GM19043 (cell line): ENCODE measurements at regions not wholly inside any gene's neighbourhood (a gene's known extent, or its start where the extent isn't known, plus 50 kb on each side); places are given as distances from the start of the nearest gene placed in this dataset.
A peak's percentile ranks its signal among the peaks of the same experiment; 100 is the strongest.

Experiments
- ATAC-seq: cut with Tn5 transposase; IDR thresholded peaks from one replicate; pipeline ENCODE4 v1.9.1; 2021; ENCODE audit warnings: low read depth; ENCODE audit not compliant: unreplicated experiment

DNA sequence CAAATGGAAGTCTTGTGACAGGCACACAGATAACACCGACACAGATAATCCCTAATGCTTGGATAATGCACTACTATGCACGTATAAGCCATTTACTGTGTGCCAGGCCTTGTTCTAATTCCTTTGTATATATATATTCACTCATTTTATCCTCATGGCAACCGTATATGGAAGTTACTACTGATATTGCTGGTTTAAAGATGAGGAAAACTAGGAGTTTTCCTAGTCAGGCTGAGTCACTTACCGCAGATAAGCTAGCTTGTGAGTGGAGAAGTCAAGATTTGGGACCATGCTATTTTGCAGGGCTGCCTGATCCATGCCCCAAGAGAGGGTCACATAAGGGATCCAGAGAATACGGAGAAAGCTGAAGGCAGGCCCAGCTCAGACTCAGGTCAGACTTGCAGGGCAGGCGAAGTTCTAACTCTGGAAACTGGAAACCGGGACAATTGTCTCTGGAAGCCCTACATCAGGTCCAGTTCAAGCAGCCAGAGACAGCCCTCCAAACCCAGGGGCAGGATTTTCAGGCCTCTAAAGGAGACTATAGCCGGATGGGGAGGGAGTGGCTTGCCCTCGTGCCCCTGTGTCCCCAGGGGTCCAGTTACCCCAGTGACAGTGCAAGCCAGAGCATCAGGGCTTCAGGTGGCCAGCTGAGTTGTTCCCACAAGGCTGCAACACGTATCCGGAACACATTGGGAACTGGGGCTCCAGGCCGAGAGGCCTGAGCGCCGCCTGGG is 534.8 kb downstream of the INSC start:
- peak; percentile 13 for ATAC-seq

DNA sequence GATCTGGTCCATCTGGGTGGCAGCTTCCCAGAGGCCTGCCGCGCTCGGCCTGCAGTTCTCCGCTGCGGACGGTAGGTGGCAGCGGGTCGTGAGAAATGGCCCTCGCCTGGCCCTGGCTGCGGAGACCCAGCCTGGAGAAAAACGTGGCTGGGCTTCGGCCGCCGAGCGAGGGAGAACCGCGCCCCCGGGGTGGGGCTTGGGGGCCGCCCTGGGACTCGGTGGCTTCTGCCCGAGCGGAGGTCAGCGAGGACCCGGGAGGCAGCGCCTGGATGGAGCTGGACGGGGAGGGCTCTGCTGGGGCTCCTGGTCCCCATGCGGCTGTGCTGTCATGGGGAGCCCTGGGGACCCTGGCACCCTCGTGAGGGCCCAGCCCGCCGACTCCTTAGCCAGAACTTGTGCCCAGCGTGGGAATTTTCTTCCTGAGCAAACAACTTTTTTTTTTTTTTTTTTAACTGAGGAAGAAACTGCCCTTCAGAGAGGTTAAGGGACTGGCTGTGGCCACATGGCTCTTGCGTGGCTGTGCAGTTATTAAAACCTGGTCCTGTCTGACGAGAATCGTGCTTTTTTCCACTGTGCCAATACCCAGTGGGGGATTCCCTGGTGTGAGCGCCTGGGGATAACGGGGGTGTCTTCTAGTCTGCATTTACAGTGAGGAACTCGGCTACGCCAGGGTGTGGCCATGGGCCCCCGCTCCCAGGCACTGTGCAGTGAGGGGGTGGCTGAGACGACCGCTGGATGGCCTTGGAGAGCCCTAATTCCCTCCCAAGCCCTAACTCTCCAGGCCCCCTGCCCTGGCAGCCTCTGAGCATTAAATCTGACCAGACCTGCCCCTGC is 535.6 kb downstream of the INSC start:
- peak; percentile 98 for ATAC-seq

DNA sequence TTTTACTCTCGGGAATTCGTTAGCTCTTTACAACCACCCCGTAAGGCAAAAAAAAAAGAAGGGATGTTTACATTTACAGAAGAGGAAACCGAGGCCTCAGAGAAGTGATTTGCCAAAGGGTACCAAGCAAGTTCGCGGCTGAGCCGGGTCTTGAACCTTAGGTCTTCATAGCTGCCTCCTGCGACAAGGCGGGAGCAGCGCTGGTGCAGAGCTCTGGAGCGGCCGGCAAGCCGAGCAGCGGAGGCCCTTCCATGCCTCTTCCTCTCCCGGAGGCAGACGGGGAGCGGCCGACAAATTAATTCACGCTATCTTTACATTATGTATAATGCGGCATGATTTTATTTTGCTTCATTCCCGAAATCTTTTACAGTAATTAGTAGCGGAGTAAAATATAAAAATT is 536.3 kb downstream of the INSC start:
- no peak for ATAC-seq

DNA sequence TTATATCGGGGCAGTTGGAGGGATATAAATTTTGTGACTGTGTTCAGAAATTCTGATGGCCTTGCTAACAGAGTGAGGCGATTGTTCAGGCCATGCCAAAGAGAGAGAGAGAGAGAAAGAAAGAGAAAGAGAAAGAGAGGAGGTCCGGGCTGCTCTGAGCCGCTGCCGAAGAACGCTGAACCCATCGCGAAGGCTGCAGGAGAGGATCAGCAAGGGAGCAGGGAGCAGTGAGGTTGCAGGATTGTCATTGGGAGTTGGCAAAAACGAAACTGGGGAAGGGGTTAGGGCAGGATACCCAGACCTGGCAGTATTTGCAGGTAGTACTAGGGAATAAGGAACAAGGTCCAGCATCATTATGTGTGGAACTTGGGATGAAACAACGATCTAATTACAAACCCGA is 537.1 kb downstream of the INSC start:
- no peak for ATAC-seq

DNA sequence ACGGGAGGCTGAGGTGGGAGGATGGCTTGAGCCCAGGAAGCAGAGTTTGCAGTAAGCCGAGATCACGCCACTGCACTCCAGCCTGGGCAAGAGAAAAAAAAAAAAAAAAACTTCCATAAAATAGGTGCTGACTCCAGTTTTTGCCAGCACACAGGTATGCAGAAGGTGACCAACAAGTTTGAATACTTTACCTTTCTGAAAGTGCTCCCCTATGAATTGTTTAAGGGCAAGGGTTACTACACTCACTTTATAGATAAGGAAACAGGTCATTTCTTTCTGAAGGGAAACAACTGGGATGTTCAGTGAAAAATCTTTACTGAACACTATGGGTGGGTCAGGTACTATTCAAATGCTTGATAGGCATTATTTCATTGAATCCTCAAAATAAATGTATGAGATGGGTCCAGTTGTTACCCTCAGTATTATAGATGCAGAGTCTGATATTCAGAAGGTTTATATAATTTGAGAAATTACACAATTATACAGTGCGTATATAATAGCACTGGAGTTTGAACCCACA is 538.5 kb downstream of the INSC start:
- no peak for ATAC-seq

DNA sequence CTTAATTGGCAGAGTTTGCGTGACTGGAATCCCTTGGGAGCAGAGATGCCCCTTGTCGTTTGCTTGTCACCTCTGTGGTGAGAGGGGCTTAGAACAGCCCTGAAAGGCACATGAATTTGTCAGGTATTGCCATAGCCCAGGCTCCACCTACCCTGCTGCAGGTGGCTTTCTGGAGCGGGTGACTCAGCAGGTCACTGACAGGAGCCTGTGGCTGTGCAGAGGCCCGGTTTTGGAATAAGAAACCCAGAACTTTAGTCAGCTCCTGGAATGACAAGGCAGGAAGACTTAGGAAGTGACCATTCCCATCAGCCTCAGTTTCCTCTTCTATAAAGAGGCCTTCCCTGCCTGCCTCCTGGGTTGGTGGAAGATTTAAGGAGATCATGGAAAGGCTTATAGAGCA is 539.7 kb downstream of the INSC start:
- ATAC-seq, result no peak

DNA sequence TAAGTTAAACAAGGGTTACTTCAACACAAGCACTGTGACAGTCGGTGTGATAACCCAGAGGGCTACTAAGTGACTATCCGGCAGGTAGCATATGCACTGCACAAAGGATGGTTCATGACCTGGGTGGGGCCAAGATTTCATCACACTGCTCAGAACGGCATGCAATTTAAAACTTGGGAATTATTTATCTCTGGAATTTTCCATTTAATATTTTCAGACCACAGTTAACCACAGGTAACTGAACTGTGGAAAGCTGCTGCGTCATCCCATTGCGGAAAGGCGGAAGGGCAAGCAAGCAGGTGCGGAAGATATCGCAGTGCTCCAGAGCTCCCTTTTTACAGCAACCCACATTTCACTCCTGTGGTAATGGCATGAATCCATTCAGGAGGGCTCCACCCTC is 540.8 kb downstream of the INSC start:
- no peak for ATAC-seq

DNA sequence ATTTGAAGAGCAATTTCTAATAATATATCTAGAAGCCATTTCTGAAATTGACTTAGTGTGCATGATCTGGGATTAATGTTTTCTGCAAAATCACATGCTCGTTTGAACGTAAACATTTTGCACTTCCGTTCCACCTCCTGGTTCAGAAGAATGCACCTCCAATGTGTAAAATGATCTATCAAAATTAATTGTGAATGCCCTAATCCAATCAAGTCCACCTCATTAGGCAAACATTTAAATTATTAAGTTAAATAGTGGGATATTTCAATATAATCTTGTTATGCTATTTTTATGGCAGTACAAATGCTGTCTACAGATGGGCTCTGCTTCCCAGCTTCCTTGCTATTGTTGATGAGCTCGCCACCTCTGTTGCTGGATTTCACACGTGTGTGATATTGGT is 542.5 kb downstream of the INSC start:
- ATAC-seq, result no peak

DNA sequence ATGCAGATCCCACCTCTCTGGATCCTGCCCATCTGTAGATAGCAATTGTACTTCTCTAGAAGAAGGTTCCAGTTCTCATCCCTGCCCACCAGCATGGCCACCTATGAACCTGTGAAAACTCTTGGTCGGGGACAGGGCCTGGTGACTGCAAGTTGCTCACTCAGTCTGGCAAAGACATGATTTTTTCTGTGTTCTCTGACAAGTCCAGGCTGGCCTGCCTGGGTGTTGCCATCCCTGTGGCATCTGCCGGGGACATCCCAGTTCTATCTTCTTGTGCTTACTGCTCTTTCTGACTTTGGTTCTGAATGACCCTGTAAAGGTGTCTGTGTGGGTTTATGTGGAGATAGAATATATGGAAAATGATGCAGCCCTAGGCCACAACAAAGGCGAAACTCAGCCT is 545.8 kb downstream of the INSC start:
- no peak for ATAC-seq

DNA sequence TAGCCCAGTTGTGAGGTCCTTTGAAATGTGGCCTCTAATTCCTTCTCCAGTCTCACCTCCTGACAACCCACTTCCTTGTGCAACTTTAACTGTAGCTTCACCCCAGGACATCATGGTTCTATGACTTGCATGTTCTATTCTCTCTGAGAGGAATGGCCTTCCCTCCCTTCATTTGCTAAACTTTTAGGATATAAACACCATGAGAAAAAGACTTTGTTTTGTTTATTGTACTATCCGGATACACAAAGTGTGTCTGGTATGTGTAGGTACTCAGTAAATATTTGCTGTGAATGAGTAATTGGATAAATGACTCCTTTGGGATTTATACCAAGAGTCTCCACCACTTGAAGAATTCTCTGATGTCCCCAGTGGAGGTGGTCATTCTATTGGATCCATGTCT is 547.6 kb downstream of the INSC start:
- no peak for ATAC-seq

DNA sequence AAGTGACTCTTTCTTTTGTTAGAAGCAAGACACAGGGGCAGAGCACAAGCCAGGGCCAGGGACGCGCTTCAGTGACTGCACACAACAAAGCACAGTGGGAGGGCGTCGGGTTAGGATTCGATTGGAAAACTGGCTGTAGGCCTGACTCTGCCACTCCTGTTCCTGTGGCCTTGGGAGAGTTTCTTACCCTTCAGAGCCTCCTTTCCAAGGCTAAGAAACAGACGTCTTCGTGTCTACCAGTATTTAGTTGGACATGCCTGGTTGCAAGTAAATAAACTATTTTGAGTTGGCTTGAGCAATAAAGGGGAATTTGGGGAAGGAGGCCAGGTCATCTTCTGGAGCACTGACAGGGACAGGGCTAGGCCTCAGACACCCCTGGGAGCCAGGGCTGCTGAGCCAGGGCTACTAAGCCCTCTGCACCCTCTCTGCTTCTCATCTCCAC is 549.1 kb downstream of the INSC start:
- no peak for ATAC-seq

DNA sequence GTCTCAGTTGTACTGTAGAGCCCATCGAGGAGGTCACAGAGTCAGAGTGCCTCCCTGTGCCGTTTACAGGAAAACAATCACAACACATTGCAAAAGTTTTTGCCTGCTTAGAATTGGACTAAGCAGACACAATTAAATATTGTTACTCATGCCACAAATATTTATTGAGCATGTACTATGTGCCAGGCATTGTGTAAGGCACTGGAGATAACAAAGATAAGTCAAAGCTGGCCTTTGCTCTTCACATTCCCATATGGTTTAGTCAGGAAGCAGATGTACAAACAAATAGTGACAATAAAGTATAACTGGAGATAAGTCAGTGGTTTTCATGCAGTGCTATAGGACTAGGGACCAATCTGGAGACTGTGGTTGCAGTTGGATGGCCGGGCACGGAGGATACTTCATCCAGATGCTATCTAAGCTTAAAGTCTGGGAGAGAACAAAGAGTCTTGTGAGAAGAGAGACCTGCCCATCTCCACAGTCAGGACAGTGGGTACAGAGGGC is 550.7 kb downstream of the INSC start:
- no peak for ATAC-seq

DNA sequence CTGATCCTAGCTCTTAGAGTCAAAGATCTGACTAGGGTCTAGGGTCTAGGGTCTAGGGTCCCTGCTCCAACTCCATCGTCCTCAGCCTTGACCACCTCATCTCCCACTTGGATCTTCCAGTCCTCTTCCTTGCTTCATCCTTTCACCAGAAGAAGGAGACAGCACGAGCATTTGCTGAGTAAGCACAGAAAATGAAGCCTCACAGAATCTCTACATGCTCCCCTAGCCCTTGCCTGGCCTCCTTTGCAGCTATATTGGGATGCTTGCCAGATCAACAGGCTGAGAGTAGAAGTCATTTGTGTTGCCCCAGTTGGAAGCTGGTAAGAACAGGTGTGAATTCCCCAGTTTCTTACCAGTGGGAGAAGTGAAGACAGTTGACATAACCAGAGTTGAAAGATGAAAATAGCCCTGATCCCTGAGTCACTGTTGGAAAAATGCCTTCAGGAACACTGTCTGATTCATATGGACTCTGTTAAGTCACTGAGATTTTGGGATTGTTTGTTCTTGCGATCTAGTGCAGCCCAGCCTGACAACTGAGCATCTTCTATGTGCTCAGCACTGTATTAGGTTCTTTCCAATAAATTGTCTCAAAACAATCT is 552.5 kb downstream of the INSC start:
- no peak for ATAC-seq

DNA sequence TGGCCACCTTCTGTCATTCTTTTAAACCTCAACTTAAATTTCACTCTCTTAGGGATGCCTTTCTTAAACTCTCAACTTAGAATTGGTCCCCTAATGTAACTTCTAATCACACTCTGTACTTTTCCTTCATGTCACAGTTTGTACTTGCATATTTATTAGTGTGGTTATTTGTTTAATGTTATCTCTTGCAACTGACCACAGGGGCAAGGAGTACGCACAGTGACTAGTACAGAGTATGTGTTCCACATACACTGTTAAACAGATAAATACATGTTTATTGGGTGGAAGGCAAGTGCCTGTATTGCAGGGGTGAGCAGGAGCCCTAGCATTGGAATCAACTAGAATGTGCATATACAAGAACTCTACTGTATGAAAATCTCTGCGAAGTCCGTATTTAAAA is 554.0 kb downstream of the INSC start:
- no peak for ATAC-seq

DNA sequence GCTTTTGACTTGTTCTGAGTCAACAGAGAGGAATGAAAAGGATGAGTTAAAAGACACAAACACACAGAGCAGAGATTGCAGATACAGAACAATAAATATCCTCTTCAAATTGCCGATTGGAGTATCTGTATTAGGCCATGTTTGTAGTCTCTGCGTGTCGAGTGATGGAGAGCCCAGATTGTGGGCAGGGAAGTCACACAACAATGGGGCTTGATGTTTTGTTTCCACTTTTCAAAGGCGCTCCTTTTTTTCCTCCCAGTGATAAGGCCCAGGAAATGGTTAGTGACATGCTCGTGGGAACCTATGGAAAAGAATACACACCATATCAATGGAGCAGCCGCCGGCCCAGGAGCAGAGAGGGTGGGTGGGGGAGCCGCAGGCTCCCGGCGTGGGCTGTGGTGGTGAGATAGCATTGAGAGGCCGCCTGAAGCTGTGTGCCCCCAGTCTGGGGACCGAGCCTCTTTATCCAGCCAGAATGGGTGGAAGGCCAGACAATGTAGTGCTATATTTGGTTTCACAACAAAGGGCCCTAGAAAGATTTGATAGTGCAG is 555.9 kb downstream of the INSC start:
- ATAC-seq, result no peak

DNA sequence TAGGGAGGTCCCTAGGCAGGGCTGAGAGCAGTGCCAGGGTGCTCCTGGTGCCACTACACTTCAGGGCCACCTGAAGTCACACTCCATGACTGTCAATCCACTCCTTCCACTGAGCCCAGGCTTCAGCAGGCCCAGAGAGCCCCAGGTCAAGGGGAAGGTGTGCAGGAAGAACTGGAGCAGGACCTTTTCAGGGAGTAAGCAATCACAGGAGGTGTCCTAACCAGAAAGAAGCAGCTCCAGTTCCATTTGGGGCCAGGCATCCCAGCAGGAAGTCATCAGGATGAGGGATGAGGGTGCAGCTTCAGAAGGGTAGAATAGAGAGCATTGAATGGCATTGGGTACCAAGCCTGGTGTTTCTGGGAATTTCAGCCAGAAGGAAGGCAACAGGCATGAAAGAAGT is 556.5 kb downstream of the INSC start:
- no peak for ATAC-seq

DNA sequence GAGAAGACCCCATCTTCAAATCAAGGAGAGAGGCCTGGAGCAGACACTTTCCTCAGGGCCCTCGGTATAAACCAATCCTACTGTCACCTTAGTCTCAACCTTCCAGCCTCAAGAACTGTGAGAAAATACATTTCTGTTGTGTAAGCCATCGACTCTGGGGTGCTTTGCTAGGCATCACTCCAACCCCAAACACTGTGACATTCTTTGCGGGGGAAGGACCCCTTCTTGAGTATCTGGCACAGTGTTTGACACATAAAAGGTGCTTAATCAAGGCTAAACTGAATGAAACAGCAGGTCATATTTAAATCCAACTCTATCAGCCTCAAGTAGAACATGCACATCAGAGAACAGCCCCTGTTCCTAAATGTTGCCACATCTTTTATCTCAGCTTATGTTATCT is 558.1 kb downstream of the INSC start:
- no peak for ATAC-seq

DNA sequence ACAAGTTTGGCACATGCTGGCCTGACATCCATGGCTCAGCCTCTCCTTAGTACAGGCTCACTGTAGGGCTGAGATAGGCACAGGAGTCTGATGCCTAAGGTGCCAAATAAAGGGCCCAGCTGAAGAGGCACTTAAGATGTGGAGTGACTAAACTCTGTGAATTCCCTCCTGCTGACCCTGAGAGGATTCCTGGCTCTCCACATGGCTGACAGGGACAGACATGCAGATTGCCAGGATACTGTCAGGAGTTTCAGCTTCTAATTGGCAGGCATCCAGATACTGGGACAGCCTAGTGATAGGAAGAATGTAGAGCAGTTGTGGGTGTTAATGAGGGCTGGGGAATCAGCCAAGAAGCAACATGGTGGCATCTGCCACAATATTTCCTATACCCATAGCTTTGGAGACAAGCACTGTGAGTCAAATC is 558.7 kb downstream of the INSC start:
- ATAC-seq, result no peak

DNA sequence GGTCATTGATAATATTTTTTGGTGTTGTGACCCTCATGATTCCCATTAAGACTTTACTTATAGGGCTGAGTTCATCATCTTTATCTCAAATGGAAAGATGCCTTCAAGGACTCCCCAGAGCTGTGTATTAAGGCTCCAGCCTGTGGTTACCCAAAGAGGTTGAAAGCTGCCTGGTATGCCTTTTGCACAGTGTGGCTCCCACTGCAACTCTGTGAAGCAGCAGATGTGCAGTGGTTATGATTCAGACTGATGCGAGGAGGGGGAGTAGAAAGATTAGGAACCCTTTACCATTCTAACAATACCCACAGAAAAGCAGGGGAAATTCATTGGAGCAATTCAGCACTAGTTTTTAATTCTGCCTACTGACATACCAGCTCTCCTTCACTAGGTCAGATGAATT is 560.0 kb downstream of the INSC start:
- no peak for ATAC-seq

DNA sequence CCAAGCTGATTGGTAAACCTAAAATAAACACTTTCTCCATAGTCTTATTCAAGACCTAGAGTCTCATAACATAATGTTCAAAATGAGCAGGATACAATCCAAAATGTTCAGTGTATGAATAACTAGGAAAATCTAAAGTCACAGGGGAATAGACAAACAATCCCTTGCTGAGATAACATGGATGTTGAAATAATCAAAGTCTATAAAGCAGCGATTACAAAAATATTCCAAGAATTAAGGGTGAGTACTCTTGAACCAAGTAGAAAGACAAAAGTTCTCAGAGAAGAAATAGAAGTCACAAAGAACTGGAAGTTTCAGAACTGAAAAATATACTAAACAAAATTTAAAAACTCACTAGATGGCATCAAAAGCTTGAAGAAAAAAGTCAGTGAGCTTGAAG is 561.0 kb downstream of the INSC start:
- ATAC-seq, result no peak

DNA sequence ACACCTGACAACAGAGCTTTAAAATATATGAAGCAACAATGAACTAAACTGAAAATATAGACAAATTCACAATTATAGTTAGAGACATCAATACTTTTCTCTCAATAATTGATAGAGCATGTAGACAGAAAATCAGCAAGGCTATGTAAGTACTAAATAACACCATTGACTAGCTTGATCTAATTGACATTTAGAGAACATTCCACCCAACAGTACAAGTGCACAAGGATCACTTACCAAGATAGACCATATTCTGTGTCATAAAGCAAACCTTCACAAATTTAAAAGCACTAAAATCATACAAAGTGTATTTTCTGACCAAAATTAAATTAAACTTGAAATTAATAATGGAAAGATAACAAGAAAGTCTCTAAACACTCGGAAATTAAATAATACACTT is 562.5 kb downstream of the INSC start:
- no peak for ATAC-seq
